ENCODE measurements at regions not wholly inside any gene's neighbourhood (a gene's known extent, or its start where the extent isn't known, plus 50 kb on each side); places are given as distances from the start of the nearest gene placed in this dataset.

DNA sequence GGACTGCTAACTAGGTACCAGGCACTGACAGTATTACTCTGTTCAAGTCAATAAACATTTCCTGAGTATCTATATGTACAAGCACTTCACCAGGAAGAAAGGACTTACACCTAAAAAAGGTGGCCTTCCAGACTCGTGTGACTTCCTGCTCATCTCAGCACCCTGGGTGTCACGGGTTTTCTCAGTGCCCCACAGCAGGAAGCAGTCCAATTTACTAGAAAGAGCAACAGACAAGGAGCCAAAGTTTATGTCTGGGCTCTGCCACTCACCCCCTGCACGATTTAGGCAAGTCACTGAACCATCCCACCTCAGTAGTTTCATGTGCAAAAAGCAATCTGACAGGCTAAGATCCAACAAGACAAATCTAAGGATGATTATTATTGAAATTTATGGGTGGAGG is 92.4 kb downstream of the TMEM215 start:
- Histone ChIP-seq H3K27ac (ENCODE audit: low read length) (no peak overlapping the region), H3K36me3 (ENCODE audit: control insufficient read depth, insufficient read depth, low read length) (no peaks in the 10 kb centered on the region), H3K9me3 (ENCODE audit: control insufficient read depth, insufficient read depth, low read depth, low read length) (no peaks in the 10 kb centered on the region), H3K4me3 (ENCODE audit: low read depth in 2 of 2, low read length in 2 of 2) (no peak overlapping the region), H3K27me3 (ENCODE audit: control insufficient read depth, insufficient read depth, low read length) (no peaks in the 10 kb centered on the region), H3K4me1 (ENCODE audit: control insufficient read depth, insufficient read depth, low read length) (no peaks in the 10 kb centered on the region)
- ChIA-PET POLR2A (no interaction called here), CTCF (no interaction called here)
- DNase-seq (ENCODE audit: low read depth, low spot score) = no peak
- TF ChIP-seq, protein P1, sequence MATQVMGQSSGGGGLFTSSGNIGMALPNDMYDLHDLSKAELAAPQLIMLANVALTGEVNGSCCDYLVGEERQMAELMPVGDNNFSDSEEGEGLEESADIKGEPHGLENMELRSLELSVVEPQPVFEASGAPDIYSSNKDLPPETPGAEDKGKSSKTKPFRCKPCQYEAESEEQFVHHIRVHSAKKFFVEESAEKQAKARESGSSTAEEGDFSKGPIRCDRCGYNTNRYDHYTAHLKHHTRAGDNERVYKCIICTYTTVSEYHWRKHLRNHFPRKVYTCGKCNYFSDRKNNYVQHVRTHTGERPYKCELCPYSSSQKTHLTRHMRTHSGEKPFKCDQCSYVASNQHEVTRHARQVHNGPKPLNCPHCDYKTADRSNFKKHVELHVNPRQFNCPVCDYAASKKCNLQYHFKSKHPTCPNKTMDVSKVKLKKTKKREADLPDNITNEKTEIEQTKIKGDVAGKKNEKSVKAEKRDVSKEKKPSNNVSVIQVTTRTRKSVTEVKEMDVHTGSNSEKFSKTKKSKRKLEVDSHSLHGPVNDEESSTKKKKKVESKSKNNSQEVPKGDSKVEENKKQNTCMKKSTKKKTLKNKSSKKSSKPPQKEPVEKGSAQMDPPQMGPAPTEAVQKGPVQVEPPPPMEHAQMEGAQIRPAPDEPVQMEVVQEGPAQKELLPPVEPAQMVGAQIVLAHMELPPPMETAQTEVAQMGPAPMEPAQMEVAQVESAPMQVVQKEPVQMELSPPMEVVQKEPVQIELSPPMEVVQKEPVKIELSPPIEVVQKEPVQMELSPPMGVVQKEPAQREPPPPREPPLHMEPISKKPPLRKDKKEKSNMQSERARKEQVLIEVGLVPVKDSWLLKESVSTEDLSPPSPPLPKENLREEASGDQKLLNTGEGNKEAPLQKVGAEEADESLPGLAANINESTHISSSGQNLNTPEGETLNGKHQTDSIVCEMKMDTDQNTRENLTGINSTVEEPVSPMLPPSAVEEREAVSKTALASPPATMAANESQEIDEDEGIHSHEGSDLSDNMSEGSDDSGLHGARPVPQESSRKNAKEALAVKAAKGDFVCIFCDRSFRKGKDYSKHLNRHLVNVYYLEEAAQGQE (IDR thresholded peaks at IDR 0.05; ENCODE audit: insufficient read depth in 1 of 2, low read depth in 2 of 2, low read length in 1 of 2) = no peak
- no peak for TF ChIP-seq SIN3A (IDR thresholded peaks at IDR 0.05; ENCODE audit: borderline replicate concordance, insufficient read depth, low read depth, low read length)
- no peak for TF ChIP-seq POLR2AphosphoS5 (IDR thresholded peaks at IDR 0.05; ENCODE audit: low read depth, low read length)
- no peak for TF ChIP-seq TCF7L2 (IDR thresholded peaks at IDR 0.05; ENCODE audit: low read depth, low read length)
- TF ChIP-seq, protein P2, sequence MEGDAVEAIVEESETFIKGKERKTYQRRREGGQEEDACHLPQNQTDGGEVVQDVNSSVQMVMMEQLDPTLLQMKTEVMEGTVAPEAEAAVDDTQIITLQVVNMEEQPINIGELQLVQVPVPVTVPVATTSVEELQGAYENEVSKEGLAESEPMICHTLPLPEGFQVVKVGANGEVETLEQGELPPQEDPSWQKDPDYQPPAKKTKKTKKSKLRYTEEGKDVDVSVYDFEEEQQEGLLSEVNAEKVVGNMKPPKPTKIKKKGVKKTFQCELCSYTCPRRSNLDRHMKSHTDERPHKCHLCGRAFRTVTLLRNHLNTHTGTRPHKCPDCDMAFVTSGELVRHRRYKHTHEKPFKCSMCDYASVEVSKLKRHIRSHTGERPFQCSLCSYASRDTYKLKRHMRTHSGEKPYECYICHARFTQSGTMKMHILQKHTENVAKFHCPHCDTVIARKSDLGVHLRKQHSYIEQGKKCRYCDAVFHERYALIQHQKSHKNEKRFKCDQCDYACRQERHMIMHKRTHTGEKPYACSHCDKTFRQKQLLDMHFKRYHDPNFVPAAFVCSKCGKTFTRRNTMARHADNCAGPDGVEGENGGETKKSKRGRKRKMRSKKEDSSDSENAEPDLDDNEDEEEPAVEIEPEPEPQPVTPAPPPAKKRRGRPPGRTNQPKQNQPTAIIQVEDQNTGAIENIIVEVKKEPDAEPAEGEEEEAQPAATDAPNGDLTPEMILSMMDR (IDR thresholded peaks at IDR 0.05) = no peak
- no TSS peak for BruUV-seq (replicated peaks)
- intact Hi-C loops (cut with micrococcal nuclease; ENCODE audit: unreplicated experiment) = loop anchor here (10.0 kb wide), 1 partner anchor 501 kb away; no protein-coding TSS in a partner anchor
- ATAC-seq = no peak
- in situ Hi-C loops (cut with HindIII; ENCODE audit: low pct_unique_long_range_greater_than_20kb, low sequenced_read_pairs) = no loop called here

DNA sequence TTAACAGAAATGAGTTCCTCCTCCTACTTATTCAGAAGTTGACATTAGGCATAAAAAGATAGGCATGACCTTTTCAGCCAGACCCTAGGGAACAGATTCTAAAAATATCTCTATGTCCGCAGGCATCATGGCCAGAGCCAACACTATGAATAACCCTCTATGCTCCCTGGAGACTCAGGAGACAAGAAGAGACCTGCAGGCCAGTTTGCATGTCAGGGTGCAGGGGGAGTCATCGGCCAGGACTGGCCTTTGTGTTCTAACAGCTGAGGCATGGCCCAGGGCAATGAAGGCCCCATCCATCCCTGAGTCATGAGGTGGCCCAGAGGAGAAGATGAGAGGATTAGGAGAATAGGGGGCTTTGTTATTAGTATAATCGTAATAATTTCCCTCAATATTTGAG is 93.8 kb downstream of the TMEM215 start:
- Histone ChIP-seq H3K27ac (ENCODE audit: low read length) (no peak overlapping the region), H3K4me3 (ENCODE audit: low read depth in 2 of 2, low read length in 2 of 2) (no peak overlapping the region), H3K27me3 (ENCODE audit: control insufficient read depth, insufficient read depth, low read length) (no peaks in the 10 kb centered on the region), H3K4me1 (ENCODE audit: control insufficient read depth, insufficient read depth, low read length) (no peaks in the 10 kb centered on the region), H3K9me3 (ENCODE audit: control insufficient read depth, insufficient read depth, low read depth, low read length) (no peaks in the 10 kb centered on the region), H3K36me3 (ENCODE audit: control insufficient read depth, insufficient read depth, low read length) (no peaks in the 10 kb centered on the region)
- intact Hi-C loops (cut with micrococcal nuclease; ENCODE audit: unreplicated experiment) = loop anchor here (10.0 kb wide), 1 partner anchor 502 kb away; no protein-coding TSS in a partner anchor
- CTCF ChIA-PET = no interaction called here
- POLR2A ChIA-PET = no interaction called here
- in situ Hi-C loops (cut with HindIII; ENCODE audit: low pct_unique_long_range_greater_than_20kb, low sequenced_read_pairs) = no loop called here
- TF ChIP-seq, protein P1 (IDR thresholded peaks at IDR 0.05; ENCODE audit: insufficient read depth in 1 of 2, low read depth in 2 of 2, low read length in 1 of 2) = no peak
- TF ChIP-seq TCF7L2 (IDR thresholded peaks at IDR 0.05; ENCODE audit: low read depth, low read length) (no peak), POLR2AphosphoS5 (IDR thresholded peaks at IDR 0.05; ENCODE audit: low read depth, low read length) (no peak), SIN3A (IDR thresholded peaks at IDR 0.05; ENCODE audit: borderline replicate concordance, insufficient read depth, low read depth, low read length) (no peak)
- TF ChIP-seq, protein P2 (IDR thresholded peaks at IDR 0.05) = no peak
- DNase-seq (ENCODE audit: low read depth, low spot score) (no peak), ATAC-seq (no peak)
- no TSS peak for BruUV-seq (replicated peaks)

Measured in Panc1 (cell line).